Skeletal muscle tissue (tissue), 3 donors: ENCODE measurements at regions not wholly inside any gene's neighbourhood (a gene's known extent, or its start where the extent isn't known, plus 50 kb on each side); places are given as distances from the start of the nearest gene placed in this dataset.

ENCODE experiments used
- H3K27ac ChIP-seq: one replicate; pipeline ENCODE4 v1.7.0; 2013; ENCODE audit warnings: mild to moderate bottlenecking, low read depth, low read length, inconsistent platforms
- H3K27me3 ChIP-seq, 3 donors: one replicate each; pipeline ENCODE4 v1.7.0; 2013; ENCODE audit warnings: low read length in 3 of 3; ENCODE audit not compliant: control insufficient read depth in 3 of 3, insufficient read depth in 3 of 3
- H3K36me3 ChIP-seq, 3 donors: one replicate each; pipeline ENCODE4 v1.7.0; 2013; ENCODE audit warnings: low read length in 3 of 3; ENCODE audit not compliant: control insufficient read depth in 3 of 3, insufficient read depth in 3 of 3
- H3K4me1 ChIP-seq, 3 donors: one replicate each; pipeline ENCODE4 v1.7.0; 2013; ENCODE audit warnings: low read length in 3 of 3, mild to moderate bottlenecking in 3 of 3; ENCODE audit not compliant: control insufficient read depth in 3 of 3, insufficient read depth in 3 of 3
- H3K4me3 ChIP-seq, 3 donors: one replicate each; pipeline ENCODE4 v1.7.0; 2013; ENCODE audit warnings: low read length in 3 of 3
- H3K9ac ChIP-seq, 3 donors: one replicate each; pipeline ENCODE4 v1.7.0; 2013; ENCODE audit warnings: low read length in 3 of 3, mild to moderate bottlenecking in 3 of 3, moderate library complexity in 2 of 3, low read depth in 1 of 3
- H3K9me3 ChIP-seq, 3 donors: one replicate each; pipeline ENCODE4 v1.7.0; 2013; ENCODE audit warnings: low read length in 3 of 3; ENCODE audit not compliant: control insufficient read depth in 3 of 3
- donor health status: Osteomylitis.

GRCh38 chr4:62872856-62873255 lies 1536.4 kb downstream of the TECRL start:
- Histone ChIP-seq H3K27ac (no peak overlapping the region), H3K4me1 (no peaks in the 10 kb centered on the region), H3K9me3 (no peaks in the 10 kb centered on the region), H3K36me3 (no peaks in the 10 kb centered on the region), H3K27me3 (no peaks in the 10 kb centered on the region), H3K4me3 (no peak overlapping the region), H3K9ac (no peak overlapping the region)

- no peaks in the 10 kb centered on the region for H3K9me3 ChIP-seq
- no peak overlapping the region for H3K9ac ChIP-seq
These were observed 1538.2 kb downstream of the TECRL start for GRCh38 chr4:62871078-62871477.

DNA sequence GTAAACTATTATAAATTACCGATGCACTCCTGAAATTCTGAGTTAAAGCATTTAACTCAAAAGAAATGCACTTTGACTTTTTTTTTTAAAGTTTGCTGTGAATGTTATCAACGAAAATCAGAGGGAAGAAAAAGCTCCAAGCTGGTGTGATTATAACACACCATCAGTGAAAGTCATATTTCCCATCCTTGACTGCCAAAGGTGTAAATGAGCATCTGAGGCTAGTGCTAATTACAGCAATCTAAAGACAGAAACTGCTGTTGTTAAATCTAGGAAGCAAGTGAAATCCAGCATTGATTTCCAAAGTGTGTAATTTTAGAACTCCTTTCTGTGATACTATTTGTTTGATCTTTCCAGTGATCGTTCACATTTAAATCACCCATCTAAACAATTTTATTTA lies 1538.8 kb downstream of the TECRL start:
- H3K4me3 ChIP-seq = no peak overlapping the region
- no peak overlapping the region for H3K9ac ChIP-seq
- no peaks in the 10 kb centered on the region for H3K36me3 ChIP-seq
- no peaks in the 10 kb centered on the region for H3K4me1 ChIP-seq
- H3K27me3 ChIP-seq = no peaks in the 10 kb centered on the region
- H3K9me3 ChIP-seq = no peaks in the 10 kb centered on the region
- no peak overlapping the region for H3K27ac ChIP-seq

More at GRCh38 chr4:62871078-62871477, 1538.2 kb downstream of the TECRL start:
- H3K27me3 ChIP-seq = no peaks in the 10 kb centered on the region
- no peaks in the 10 kb centered on the region for H3K4me1 ChIP-seq
- no peak overlapping the region for H3K4me3 ChIP-seq
- no peaks in the 10 kb centered on the region for H3K36me3 ChIP-seq
- H3K27ac ChIP-seq = no peak overlapping the region

DNA sequence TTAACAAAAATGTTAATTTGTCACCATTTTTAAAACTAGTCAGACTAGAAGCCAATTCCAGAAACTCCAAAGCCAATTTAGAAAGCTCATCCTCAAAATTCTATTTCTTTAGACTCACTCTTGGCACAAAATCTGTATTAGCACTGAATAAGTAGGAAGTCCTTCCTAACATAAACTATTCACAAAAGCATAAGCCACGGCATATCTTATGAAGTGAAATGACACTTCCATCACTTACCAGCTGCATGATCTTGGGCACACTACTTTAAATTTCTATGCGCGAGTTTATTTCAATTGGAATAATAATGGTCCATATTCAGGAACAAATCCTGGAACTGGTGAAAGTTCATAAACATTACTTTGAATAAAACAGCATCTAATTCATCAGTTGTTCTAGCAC lies 1544.0 kb downstream of the TECRL start:
- Histone ChIP-seq H3K36me3 (no peaks in the 10 kb centered on the region), H3K4me3 (no peak overlapping the region), H3K27ac (no peak overlapping the region), H3K9ac (no peak overlapping the region), H3K27me3 (no peaks in the 10 kb centered on the region), H3K4me1 (no peaks in the 10 kb centered on the region), H3K9me3 (no peaks in the 10 kb centered on the region)

DNA sequence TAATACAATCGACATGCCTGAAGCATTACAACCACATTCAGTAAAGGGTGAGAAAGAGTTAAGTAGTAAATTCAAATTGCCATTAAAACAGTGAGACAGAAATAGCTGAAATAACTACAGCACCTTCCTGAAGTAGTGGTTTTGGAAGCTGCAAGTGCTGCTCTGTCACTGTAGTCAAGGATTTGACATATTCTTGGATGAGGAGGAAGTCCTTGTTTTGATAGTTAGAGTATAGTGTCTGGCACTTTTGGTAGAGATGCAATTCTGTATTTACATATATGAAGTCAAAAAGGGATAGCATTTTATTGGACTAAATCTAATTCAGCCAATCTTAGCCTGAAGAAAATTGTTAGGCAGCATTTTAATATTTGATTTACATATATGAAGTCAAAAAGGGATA lies 1559.6 kb downstream of the TECRL start:
- H3K27me3 ChIP-seq = no peaks in the 10 kb centered on the region
- no peak overlapping the region for H3K9ac ChIP-seq
- H3K4me1 ChIP-seq = no peaks in the 10 kb centered on the region
- no peak overlapping the region for H3K27ac ChIP-seq
- no peak overlapping the region for H3K4me3 ChIP-seq
- H3K9me3 ChIP-seq = no peaks in the 10 kb centered on the region
- H3K36me3 ChIP-seq = no peaks in the 10 kb centered on the region

GRCh38 chr4:62835631-62836030 lies 1573.6 kb downstream of the TECRL start:
- Histone ChIP-seq H3K4me3 (no peak overlapping the region), H3K9ac (no peak overlapping the region), H3K4me1 (no peaks in the 10 kb centered on the region), H3K36me3 (no peaks in the 10 kb centered on the region), H3K9me3 (peaks cover 0 to 3% (median 0%) of the 10 kb centered on the region in 3 donors), H3K27ac (no peak overlapping the region), H3K27me3 (no peaks in the 10 kb centered on the region)

DNA sequence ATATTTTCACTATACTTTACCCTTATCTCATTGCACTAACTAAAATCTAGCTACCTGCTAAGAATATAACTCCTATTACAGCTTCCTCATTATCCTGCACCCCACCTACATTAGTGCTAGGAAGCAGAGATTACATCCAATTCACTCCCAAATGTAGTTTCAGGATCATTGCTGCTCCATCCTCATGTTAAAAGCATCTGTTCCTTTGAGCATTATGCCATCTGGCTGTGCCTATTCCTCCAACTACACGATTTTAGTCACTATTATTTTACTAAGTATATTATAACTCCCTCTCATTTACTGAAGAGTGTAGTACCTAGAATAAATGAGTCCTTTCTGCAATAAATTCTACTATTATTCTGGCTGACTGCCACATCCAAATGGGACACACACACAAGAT lies 1586.9 kb downstream of the TECRL start:
- no peak overlapping the region for H3K4me3 ChIP-seq
- no peak overlapping the region for H3K9ac ChIP-seq
- no peaks in the 10 kb centered on the region for H3K36me3 ChIP-seq

GRCh38 chr4:62816566-62816965 lies 1592.7 kb downstream of the TECRL start:
- H3K4me3 ChIP-seq = no peak overlapping the region
- H3K27ac ChIP-seq = no peak overlapping the region
- H3K4me1 ChIP-seq = no peaks in the 10 kb centered on the region
- H3K36me3 ChIP-seq = no peaks in the 10 kb centered on the region
- H3K27me3 ChIP-seq = no peaks in the 10 kb centered on the region
- no peaks in the 10 kb centered on the region for H3K9me3 ChIP-seq
- H3K9ac ChIP-seq = no peak overlapping the region

More for the DNA sequence above, 1586.9 kb downstream of the TECRL start:
- H3K4me1 ChIP-seq = no peaks in the 10 kb centered on the region
- no peak overlapping the region for H3K27ac ChIP-seq
- H3K9me3 ChIP-seq = no peaks in the 10 kb centered on the region
- no peaks in the 10 kb centered on the region for H3K27me3 ChIP-seq

GRCh38 chr4:62814510-62815047 lies 1594.7 kb downstream of the TECRL start:
- Histone ChIP-seq H3K36me3 (no peaks in the 10 kb centered on the region), H3K4me3 (no peak overlapping the region), H3K27me3 (no peaks in the 10 kb centered on the region), H3K9me3 (no peaks in the 10 kb centered on the region), H3K9ac (no peak overlapping the region), H3K4me1 (no peaks in the 10 kb centered on the region), H3K27ac (no peak overlapping the region)

DNA sequence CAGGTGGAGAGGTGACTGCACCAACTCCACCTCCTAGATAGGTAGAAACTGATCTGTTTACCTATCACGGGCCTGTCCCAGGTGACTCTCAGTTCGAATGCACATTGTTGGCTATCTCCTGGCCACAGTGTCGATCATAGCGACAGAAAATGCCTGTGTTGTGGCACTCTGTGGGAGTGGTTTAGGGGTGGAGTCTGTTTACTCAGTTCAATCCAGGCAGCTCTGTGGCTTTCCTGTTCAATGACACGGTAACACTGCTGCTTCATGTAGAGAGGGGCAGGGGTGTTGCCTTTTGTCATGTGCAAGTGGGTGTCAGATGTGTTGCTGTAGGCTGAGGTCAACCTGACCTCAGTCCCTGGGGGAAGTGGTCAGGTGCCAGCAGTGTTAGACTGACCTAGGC lies 1602.4 kb downstream of the TECRL start:
- Histone ChIP-seq H3K27me3 (no peaks in the 10 kb centered on the region), H3K36me3 (no peaks in the 10 kb centered on the region), H3K4me1 (no peaks in the 10 kb centered on the region), H3K9me3 (no peaks in the 10 kb centered on the region), H3K9ac (no peak overlapping the region), H3K4me3 (no peak overlapping the region), H3K27ac (no peak overlapping the region)

DNA sequence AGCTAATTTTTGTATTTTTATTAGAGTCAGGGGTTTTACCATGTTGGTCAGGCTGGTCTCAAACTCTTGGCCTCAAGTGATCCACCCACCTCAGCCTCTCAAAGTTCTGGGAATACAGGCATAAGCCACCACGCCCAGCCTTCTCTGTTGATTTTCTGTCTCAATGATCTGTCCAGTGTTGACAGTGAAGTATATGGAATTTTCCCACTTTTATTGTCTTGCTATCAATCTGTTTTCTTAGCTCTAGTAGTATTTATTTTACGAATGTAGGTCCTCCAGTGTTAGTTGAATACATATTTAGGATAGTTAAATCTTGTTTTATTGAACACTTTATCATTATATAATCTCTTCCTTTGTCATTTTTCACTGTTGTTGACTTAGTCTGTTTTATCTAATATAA lies 1603.9 kb downstream of the ADGRL3 start:
- H3K27me3 ChIP-seq = no peaks in the 10 kb centered on the region
- H3K9ac ChIP-seq = no peak overlapping the region
- no peak overlapping the region for H3K27ac ChIP-seq
- H3K36me3 ChIP-seq = no peaks in the 10 kb centered on the region
- H3K9me3 ChIP-seq = no peaks in the 10 kb centered on the region
- H3K4me1 ChIP-seq = no peaks in the 10 kb centered on the region
- H3K4me3 ChIP-seq = no peak overlapping the region
